Amniotic stem cell (primary cell): ENCODE measurements at regions not wholly inside any gene's neighbourhood (a gene's known extent, or its start where the extent isn't known, plus 50 kb on each side); places are given as distances from the start of the nearest gene placed in this dataset.
"Not testable (repeated sequence)": the region's sequence is repeated elsewhere in the genome, so short reads cannot be mapped to it uniquely, and the experiment has no call there.

Source experiments
- DNase-seq: peaks from one replicate; lab custom pipeline; 2025; lab: John Stamatoyannopoulos, UW

- DNase-seq = no peak
Measured at GRCh38 chr5:60546207-60546606, 153.8 kb downstream of the DEPDC1B start.

GRCh38 chr5:60545551-60545950, 154.4 kb downstream of the DEPDC1B start:
- DNase-seq = no peak

- DNase-seq = no peak
Measured at GRCh38 chr5:60544142-60544541, 155.8 kb downstream of the DEPDC1B start.

- no peak for DNase-seq
Measured at GRCh38 chr5:60541980-60542379, 158.0 kb downstream of the DEPDC1B start.

GRCh38 chr5:60540856-60541805, 158.8 kb downstream of the DEPDC1B start:
- DNase-seq = no peak

GRCh38 chr5:60538955-60539866, 160.8 kb downstream of the DEPDC1B start:
- no peak for DNase-seq

GRCh38 chr5:60538426-60538825, 161.5 kb downstream of the DEPDC1B start:
- DNase-seq = no peak

GRCh38 chr5:60535951-60536350, 164.0 kb downstream of the DEPDC1B start:
- no peak for DNase-seq

- DNase-seq = no peak
Measured at GRCh38 chr5:60535198-60535597, 164.8 kb downstream of the DEPDC1B start.

GRCh38 chr5:60533789-60534188, 166.2 kb downstream of the DEPDC1B start:
- DNase-seq = no peak

- not testable (repeated sequence) for DNase-seq
Measured at GRCh38 chr5:60532796-60533195, 167.2 kb downstream of the DEPDC1B start.

- DNase-seq = not testable (repeated sequence)
Measured at GRCh38 chr5:60530144-60530848, 169.7 kb downstream of the DEPDC1B start.

- no peak for DNase-seq
Measured at GRCh38 chr5:60529001-60529400, 171.0 kb downstream of the DEPDC1B start.

GRCh38 chr5:60527072-60527471, 172.9 kb downstream of the DEPDC1B start:
- DNase-seq = no peak

GRCh38 chr5:60526336-60526875, 173.6 kb downstream of the DEPDC1B start:
- DNase-seq = no peak

GRCh38 chr5:60522292-60522905, 177.6 kb downstream of the DEPDC1B start:
- no peak for DNase-seq

- DNase-seq = no peak
Measured at GRCh38 chr5:60521376-60522291, 178.3 kb downstream of the DEPDC1B start.

- DNase-seq = no peak
Measured at GRCh38 chr5:60520451-60521227, 179.3 kb downstream of the DEPDC1B start.

GRCh38 chr5:60519372-60519771, 180.6 kb downstream of the DEPDC1B start:
- DNase-seq = no peak
